ENCODE measurements at regions not wholly inside any gene's neighbourhood (a gene's known extent, or its start where the extent isn't known, plus 50 kb on each side); places are given as distances from the start of the nearest gene placed in this dataset.

DNA sequence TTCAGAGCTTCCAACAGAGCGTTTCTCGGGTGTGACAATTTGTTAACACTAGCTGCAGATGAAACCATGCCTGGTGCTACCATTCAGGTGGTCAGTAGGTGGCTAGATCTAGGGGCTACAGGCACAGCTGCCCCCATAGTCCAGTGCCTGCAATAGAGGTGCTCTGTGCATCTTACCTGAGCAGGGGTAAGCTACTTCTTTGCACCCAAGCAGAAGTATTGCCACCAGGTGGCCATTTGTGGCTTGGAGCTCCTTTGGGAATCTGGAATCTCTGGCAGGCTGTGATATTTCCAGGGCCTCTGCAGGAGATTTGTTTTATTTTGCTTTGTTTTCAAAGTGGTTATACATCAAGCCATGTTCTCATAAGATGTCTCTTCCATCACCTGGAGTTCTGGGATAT lies 170.7 kb upstream of the PUDP start:
- Histone ChIP-seq H3K27ac (no peak overlapping the region), H3K9me3 (no peaks in the 10 kb centered on the region), H3K27me3 (replicated peaks; ENCODE audit: insufficient read depth) (no peaks in the 10 kb centered on the region), H3K4me3 (no peak overlapping the region), H3K36me3 (no peaks in the 10 kb centered on the region), H3K4me1 (replicated peaks) (no peaks in the 10 kb centered on the region)
- DNase-seq (ENCODE audit: low spot score), result no peak
- no peak for TF ChIP-seq CTCF (IDR thresholded peaks at IDR 0.05)
- TF ChIP-seq POLR2A (IDR thresholded peaks at IDR 0.05), result no peak
- TF ChIP-seq POLR2AphosphoS5 (IDR thresholded peaks at IDR 0.05), result no peak
- intact Hi-C loops (cut with DNase I), result no loop called here
- 100% methylated on average over 2 of the region's 2 CpGs for WGBS

GRCh38 chrX:7318241-7318640 lies 170.3 kb upstream of the PUDP start:
- Histone ChIP-seq H3K4me1 (replicated peaks) (no peaks in the 10 kb centered on the region), H3K27ac (no peak overlapping the region), H3K27me3 (replicated peaks; ENCODE audit: insufficient read depth) (no peaks in the 10 kb centered on the region), H3K9me3 (no peaks in the 10 kb centered on the region), H3K4me3 (no peak overlapping the region), H3K36me3 (no peaks in the 10 kb centered on the region)
- DNase-seq (ENCODE audit: low spot score), result no peak
- TF ChIP-seq POLR2A (IDR thresholded peaks at IDR 0.05) (no peak), POLR2AphosphoS5 (IDR thresholded peaks at IDR 0.05) (no peak)
- 91% methylated on average over 7 of the region's 7 CpGs for WGBS
- intact Hi-C loops (cut with DNase I), result no loop called here

DNA sequence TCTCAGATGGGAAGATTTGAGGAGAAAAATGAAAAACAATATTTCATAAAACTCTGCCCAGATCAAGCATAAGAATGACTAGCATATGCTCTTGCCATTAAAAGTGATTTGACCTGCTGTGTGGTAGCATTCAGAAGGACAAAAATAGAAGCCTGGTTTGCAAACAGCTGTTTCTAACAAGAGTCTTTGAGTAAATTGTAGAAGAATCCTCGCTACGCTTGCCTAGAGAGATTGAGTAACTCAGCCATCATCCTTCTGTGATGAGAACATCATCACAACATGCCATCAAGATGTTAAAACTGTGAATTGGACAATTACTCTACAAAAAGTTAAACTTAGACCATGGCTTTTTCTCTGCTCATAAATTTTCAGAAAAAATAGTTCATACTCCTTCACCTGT lies 168.9 kb upstream of the PUDP start:
- TF ChIP-seq POLR2AphosphoS5 (IDR thresholded peaks at IDR 0.05) (no peak), CTCF (IDR thresholded peaks at IDR 0.05) (no peak), POLR2A (IDR thresholded peaks at IDR 0.05) (no peak)
- Histone ChIP-seq H3K4me3 (no peak overlapping the region), H3K27me3 (replicated peaks; ENCODE audit: insufficient read depth) (no peaks in the 10 kb centered on the region), H3K36me3 (no peaks in the 10 kb centered on the region), H3K4me1 (replicated peaks) (no peaks in the 10 kb centered on the region), H3K27ac (no peak overlapping the region), H3K9me3 (no peaks in the 10 kb centered on the region)
- intact Hi-C loops (cut with DNase I), result no loop called here
- DNase-seq (ENCODE audit: low spot score), result no peak
- WGBS, result 94% methylated on average over 2 of the region's 2 CpGs

DNA sequence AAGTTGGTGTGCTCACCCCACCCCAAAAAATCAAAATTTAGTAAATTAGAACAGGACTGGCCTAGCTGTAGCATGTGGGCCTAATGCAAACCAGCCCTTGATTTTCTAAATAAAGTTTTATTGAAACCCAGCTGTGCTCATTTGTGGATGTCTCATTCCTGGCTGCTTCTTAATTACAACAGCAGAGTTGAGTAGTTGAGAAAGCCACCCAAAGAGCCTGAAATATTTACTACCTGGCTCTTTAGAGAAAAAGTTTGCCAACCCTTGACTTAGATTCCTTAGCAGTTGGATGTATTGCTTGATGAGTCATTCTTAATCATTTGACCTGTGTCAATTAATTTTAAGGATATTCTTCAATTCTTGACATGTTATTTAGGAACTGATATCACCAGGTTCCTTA lies 168.3 kb upstream of the PUDP start:
- TF ChIP-seq POLR2A (IDR thresholded peaks at IDR 0.05), result no peak
- no peak for TF ChIP-seq CTCF (IDR thresholded peaks at IDR 0.05)
- TF ChIP-seq POLR2AphosphoS5 (IDR thresholded peaks at IDR 0.05), result no peak
- Histone ChIP-seq H3K4me3 (no peak overlapping the region), H3K27ac (no peak overlapping the region), H3K9me3 (no peaks in the 10 kb centered on the region), H3K4me1 (replicated peaks) (no peaks in the 10 kb centered on the region), H3K27me3 (replicated peaks; ENCODE audit: insufficient read depth) (no peaks in the 10 kb centered on the region), H3K36me3 (no peaks in the 10 kb centered on the region)
- DNase-seq (ENCODE audit: low spot score), result no peak
- intact Hi-C loops (cut with DNase I), result no loop called here

- TF ChIP-seq POLR2A (IDR thresholded peaks at IDR 0.05), result no peak
- TF ChIP-seq CTCF (IDR thresholded peaks at IDR 0.05), result no peak
- TF ChIP-seq POLR2AphosphoS5 (IDR thresholded peaks at IDR 0.05), result no peak
- no peaks in the 10 kb centered on the region for H3K9me3 ChIP-seq
- H3K27ac ChIP-seq, result no peak overlapping the region
- no peaks in the 10 kb centered on the region for H3K4me1 ChIP-seq (replicated peaks)
- no peaks in the 10 kb centered on the region for H3K36me3 ChIP-seq
- no peak for DNase-seq (ENCODE audit: low spot score)
- WGBS, result 87% methylated on average over 4 of the region's 4 CpGs
- no peak overlapping the region for H3K4me3 ChIP-seq
- no peaks in the 10 kb centered on the region for H3K27me3 ChIP-seq (replicated peaks; ENCODE audit: insufficient read depth)
- intact Hi-C loops (cut with DNase I), result no loop called here
Measured at GRCh38 chrX:7314425-7314824, 166.5 kb upstream of the PUDP start.

All from prostate gland (tissue), 2 donors.